K562 (cell line): ENCODE measurements at regions not wholly inside any gene's neighbourhood (a gene's known extent, or its start where the extent isn't known, plus 50 kb on each side); places are given as distances from the start of the nearest gene placed in this dataset.

Experiments
- ATAC-seq: fragments of 200-7000 bp; cut with Tn5 transposase; 3 replicates; pipeline ENCODE4 v1.9.1; 2020; ENCODE audit warnings: moderate library complexity
- BruUV-seq: library from RNA; stranded (reverse); fragments of 400-500 nt; replicated peaks from 2 replicates; lab custom pipeline; 2021; lab: Mats Ljungman, UMichigan
- CTCF ChIA-PET: fragments of 300-600 bp; formaldehyde crosslinking; extraction: SDS; loops from one replicate; lab custom pipeline; 2021; ENCODE audit warnings: low intra/inter-chr PET ratio; lab: Yijun Ruan, JAX
- POLR2A ChIA-PET: fragments of 300-600, 350-650 bp; sonication (Branson Sonifier 250); formaldehyde crosslinking; extraction: SDS; loops from one replicate; lab custom pipeline; 2021; ENCODE audit warnings: antibody characterized with exemption, inconsistent platforms; lab: Yijun Ruan, JAX
- DNase-seq, 4 experiments: peaks; one replicate each; pipeline versions ENCODE4 v3.0.0 to v3.0.0-alpha.2; 2011 to 2018; ENCODE audit warnings: low spot score in 3 of 4, mixed read lengths in 3 of 4; ENCODE audit errors: extremely low read depth in 1 of 4
- FAIRE-seq: peaks from 2 replicates; lab custom pipeline; 2011; peaks lifted over from hg19 to GRCh38; lab: Jason Lieb, UNC
- H2AFZ ChIP-seq: 2 replicates; pipeline ENCODE4 v1.6.0; 2011; ENCODE audit warnings: low read depth, low read length, control low read depth, inconsistent platforms
- H3K27ac ChIP-seq: fragments of 200-600 bp; 3 replicates; pipeline ENCODE4 v1.8.0; 2011; ENCODE audit warnings: low read depth, mild to moderate bottlenecking, control low read depth, inconsistent platforms, low read length, moderate library complexity, mixed read lengths; ENCODE audit errors: extremely low read depth
- H3K27me3 ChIP-seq, 2 experiments: fragments of 300-600 bp in 1 of 2; 2 replicates in 1 of 2; 3 replicates in 1 of 2; pipeline versions ENCODE4 v1.6.0 to v1.8.0; 2011; ENCODE audit warnings: inconsistent platforms in 2 of 2, low read length in 2 of 2, mild to moderate bottlenecking in 1 of 2, mixed read lengths in 1 of 2, moderate library complexity in 1 of 2; ENCODE audit not compliant: control insufficient read depth in 2 of 2, insufficient read depth in 2 of 2
- H3K36me3 ChIP-seq: fragments of 300-600 bp; 3 replicates; pipeline ENCODE4 v1.8.0; 2011; ENCODE audit warnings: mild to moderate bottlenecking, low read length, inconsistent platforms; ENCODE audit not compliant: control insufficient read depth, insufficient read depth
- H3K4me1 ChIP-seq, 2 experiments: fragments of 200-600 bp in 1 of 2; replicated peaks in 1 of 2; 2 replicates in 1 of 2; 3 replicates in 1 of 2; pipeline versions ENCODE4 v1.5.1 to v1.8.0; 2011; ENCODE audit warnings: inconsistent platforms in 2 of 2, low read length in 2 of 2, mild to moderate bottlenecking in 1 of 2, mixed read lengths in 1 of 2, moderate library complexity in 1 of 2; ENCODE audit not compliant: control insufficient read depth in 2 of 2, insufficient read depth in 2 of 2
- H3K4me2 ChIP-seq: 2 replicates; pipeline ENCODE4 v1.6.1; 2011; ENCODE audit warnings: low read length, control low read depth, inconsistent platforms, mixed read lengths; ENCODE audit not compliant: insufficient read depth
- H3K4me3 ChIP-seq: fragments of 200-600 bp; sonication (generic), shearing (Covaris generic); 2 replicates; pipeline ENCODE4 v1.5.1; 2016; ENCODE audit warnings: control low read depth, inconsistent platforms
- H3K79me2 ChIP-seq: fragments of 200-600 bp; 3 replicates; pipeline ENCODE4 v1.8.0; 2011; ENCODE audit warnings: low read length, inconsistent platforms; ENCODE audit not compliant: control insufficient read depth, insufficient read depth
- H3K9ac ChIP-seq, 2 experiments: 2 replicates each; pipeline versions ENCODE4 v1.6.0 to v1.6.1; 2011; ENCODE audit warnings: low read depth in 2 of 2, low read length in 2 of 2, control low read depth in 1 of 2, inconsistent platforms in 1 of 2, mild to moderate bottlenecking in 1 of 2, mixed read lengths in 1 of 2; ENCODE audit not compliant: insufficient read depth in 1 of 2
- H3K9me1 ChIP-seq: one replicate; pipeline ENCODE4 v1.6.0; 2011; ENCODE audit warnings: inconsistent platforms, mild to moderate bottlenecking, low read length, moderate library complexity; ENCODE audit not compliant: control insufficient read depth, insufficient read depth
- H3K9me3 ChIP-seq: replicated peaks from 2 replicates; pipeline ENCODE4 v1.5.1; 2011; ENCODE audit warnings: low read depth, low read length, inconsistent platforms; ENCODE audit not compliant: control insufficient read depth, insufficient read depth
- H4K20me1 ChIP-seq: replicated peaks from 2 replicates; pipeline ENCODE4 v1.6.1; 2011; ENCODE audit warnings: low read length, inconsistent platforms, mixed read lengths; ENCODE audit not compliant: control insufficient read depth, insufficient read depth
- BRCA1 ChIP-seq, 2 experiments: fragments of 450-650 bp in 1 of 2; sonication (generic) in 1 of 2; formaldehyde crosslinking in 1 of 2; IDR thresholded peaks; 2 replicates each; pipeline versions ENCODE4 v1.5.0 to v1.6.1; 2017 to 2020; ENCODE audit warnings: mild to moderate bottlenecking in 1 of 2, missing genetic modification reagents in 1 of 2
- ETV6 ChIP-seq, 3 experiments: fragments of 150-350 bp in 1 of 3; sonication (generic) in 1 of 3; formaldehyde crosslinking in 1 of 3; IDR thresholded peaks; 2 replicates each; pipeline versions ENCODE4 v1.6.1 to v1.8.0; 2014 to 2022; ENCODE audit warnings: borderline replicate concordance in 2 of 3, low read depth in 2 of 3, antibody characterized with exemption in 1 of 3, low read length in 1 of 3, mild to moderate bottlenecking in 1 of 3, missing genetic modification reagents in 1 of 3
- FOXA3 ChIP-seq, 2 experiments: fragments of 450-650 bp in 1 of 2; sonication (generic) in 1 of 2; formaldehyde crosslinking; IDR thresholded peaks in 1 of 2; conservative IDR thresholded peaks in 1 of 2; 2 replicates each; pipeline versions ENCODE4 v1.4.0 to v1.8.0; 2020 to 2022; ENCODE audit warnings: mild to moderate bottlenecking in 2 of 2, missing genetic modification reagents in 1 of 2
- HOXB6 ChIP-seq: fragments of 250-450 bp; sonication (Bioruptor Pico); IDR thresholded peaks from 2 replicates; pipeline ENCODE4 v1.5.1; 2022; ENCODE audit warnings: mild to moderate bottlenecking, borderline replicate concordance
- NCOA2 ChIP-seq, 2 experiments: fragments of 450-650 bp; IDR thresholded peaks; 2 replicates each; pipeline ENCODE4 v1.6.1; 2018; ENCODE audit warnings: mild to moderate bottlenecking in 2 of 2, moderate library complexity in 1 of 2; ENCODE audit not compliant: partially characterized antibody in 2 of 2
- NFIX ChIP-seq: fragments of 250-450 bp; sonication (Bioruptor Pico); IDR thresholded peaks from 2 replicates; pipeline ENCODE4 v1.4.0; 2020; ENCODE audit warnings: low read depth, mild to moderate bottlenecking, moderate library complexity
- PHTF2 ChIP-seq: fragments of 250-450 bp; sonication (Bioruptor Pico); IDR thresholded peaks from 2 replicates; pipeline ENCODE4 v1.5.0; 2021; ENCODE audit warnings: mild to moderate bottlenecking
- RAD21 ChIP-seq, 2 experiments: fragments of 250-450 bp in 1 of 2; fragments of 450-650 bp in 1 of 2; sonication (Bioruptor Pico) in 1 of 2; formaldehyde crosslinking in 1 of 2; IDR thresholded peaks in 1 of 2; conservative IDR thresholded peaks in 1 of 2; 2 replicates each; pipeline versions ENCODE4 v1.4.0 to v1.8.0; 2020 to 2022; ENCODE audit warnings: mild to moderate bottlenecking in 2 of 2, moderate library complexity in 1 of 2
- ZNF551 ChIP-seq: fragments of 250-450 bp; sonication (Bioruptor Pico); IDR thresholded peaks from 2 replicates; pipeline ENCODE4 v1.5.0; 2021; ENCODE audit warnings: mild to moderate bottlenecking, moderate library complexity
- ZNF586 ChIP-seq: fragments of 450-650 bp; formaldehyde crosslinking; conservative IDR thresholded peaks from 2 replicates; pipeline ENCODE4 v1.4.0; 2020; ENCODE audit warnings: mild to moderate bottlenecking, moderate library complexity
- ZNF609 ChIP-seq: sonication (generic); formaldehyde crosslinking; IDR thresholded peaks from 2 replicates; pipeline ENCODE4 v1.8.1; 2023; ENCODE audit warnings: missing genetic modification reagents, mild to moderate bottlenecking, borderline replicate concordance
- WGBS: fragments of 100-300 bp; shearing (Covaris generic); methylation state at CpG from one replicate; pipeline ENCODE4 v1.1.6; 2016; ENCODE audit warnings: low coverage, mixed read lengths; ENCODE audit not compliant: insufficient coverage; ENCODE audit errors: missing lambda C conversion rate; 5-methylcytosine and 5-hydroxymethylcytosine counted together
- in situ Hi-C: fragments of 300-500 bp; cut with MboI; formaldehyde crosslinking; loops from 4 replicates; pipeline ENCODE4 v1.15.0; 2018; ENCODE audit warnings: inconsistent platforms, mixed read lengths
- intact Hi-C: fragments of 100-400 bp; cut with micrococcal nuclease; formaldehyde crosslinking; loops from 2 replicates; pipeline ENCODE4 v1.14.2; 2022
- TF ChIP-seq, protein P1 (sequence below): fragments of 450-650 bp; IDR thresholded peaks from 2 replicates; pipeline ENCODE4 v1.6.1; 2016; ENCODE audit warnings: missing biosample characterization, missing genetic modification characterization

- POLR2A ChIA-PET: interaction anchor here (0.7 to 0.8 kb wide), 2 partner anchors 14 to 449 kb away, joined by 3 to 4 read pairs; no protein-coding TSS in a partner anchor
- DNase-seq: no peak
- H3K4me3 ChIP-seq: no peak overlapping the region
- H3K79me2 ChIP-seq: no peaks in the 10 kb centered on the region
- H3K4me1 ChIP-seq: no peaks in the 10 kb centered on the region
- no peak for TF ChIP-seq HOXB6 (CRISPR knock-in tag)
- no peak for TF ChIP-seq BRCA1 (IDR thresholded peaks at IDR 0.05)
- TF ChIP-seq BRCA1 (CRISPR knock-in tag; IDR thresholded peaks at IDR 0.05): no peak
- TF ChIP-seq NCOA2 (IDR thresholded peaks at IDR 0.05; ENCODE audit: partially characterized antibody in 2 of 2): no peak
- no peak for TF ChIP-seq ETV6 (IDR thresholded peaks at IDR 0.05; ENCODE audit: borderline replicate concordance in 1 of 2, low read depth in 2 of 2, low read length in 1 of 2)
- no peak for TF ChIP-seq ETV6 (CRISPR knock-in tag; IDR thresholded peaks at IDR 0.05; ENCODE audit: borderline replicate concordance)
- TF ChIP-seq PHTF2 (CRISPR knock-in tag): no peak
- no peak for TF ChIP-seq FOXA3 (CRISPR knock-in tag; conservative IDR thresholded peaks at IDR 0.05 in 1 of 2, IDR thresholded peaks at IDR 0.05 in 1 of 2)
- no peak for TF ChIP-seq RAD21 (CRISPR knock-in tag; conservative IDR thresholded peaks at IDR 0.05 in 1 of 2, IDR thresholded peaks at IDR 0.05 in 1 of 2)
- no peak for TF ChIP-seq ZNF551 (CRISPR knock-in tag)
- TF ChIP-seq ZNF609 (CRISPR knock-in tag): no peak
- TF ChIP-seq, protein P1, sequence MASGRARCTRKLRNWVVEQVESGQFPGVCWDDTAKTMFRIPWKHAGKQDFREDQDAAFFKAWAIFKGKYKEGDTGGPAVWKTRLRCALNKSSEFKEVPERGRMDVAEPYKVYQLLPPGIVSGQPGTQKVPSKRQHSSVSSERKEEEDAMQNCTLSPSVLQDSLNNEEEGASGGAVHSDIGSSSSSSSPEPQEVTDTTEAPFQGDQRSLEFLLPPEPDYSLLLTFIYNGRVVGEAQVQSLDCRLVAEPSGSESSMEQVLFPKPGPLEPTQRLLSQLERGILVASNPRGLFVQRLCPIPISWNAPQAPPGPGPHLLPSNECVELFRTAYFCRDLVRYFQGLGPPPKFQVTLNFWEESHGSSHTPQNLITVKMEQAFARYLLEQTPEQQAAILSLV (tag): no peak
- TF ChIP-seq NFIX (CRISPR knock-in tag): no peak
- TF ChIP-seq ZNF586: no peak
- TF ChIP-seq, all 486 proteins: peak for 0
- Histone ChIP-seq H2AFZ (no peak overlapping the region), H3K36me3 (no peaks in the 10 kb centered on the region), H3K9me1 (no peaks in the 10 kb centered on the region), H4K20me1 (no peaks in the 10 kb centered on the region), H3K4me2 (no peak overlapping the region), H3K9ac (no peak overlapping the region), H3K27me3 (peaks cover 0 to 37% of the 10 kb centered on the region in 2 experiments; a peak in 2 of 5 replicates), H3K27ac (no peak overlapping the region), H3K9me3 (no peaks in the 10 kb centered on the region)
- CTCF ChIA-PET: no interaction called here
- ATAC-seq: no peak
- no peak for FAIRE-seq
- in situ Hi-C loops (no loop called here), intact Hi-C loops (no loop called here)
- no TSS peak for BruUV-seq
- WGBS: 0% methylated on average over 3 of the region's 3 CpGs
Measured at GRCh38 chr7:47639495-47640110, 57.7 kb upstream of the TNS3 start.
